Kidney tubule cell (primary cell): ENCODE measurements at regions not wholly inside any gene's neighbourhood (a gene's known extent, or its start where the extent isn't known, plus 50 kb on each side); places are given as distances from the start of the nearest gene placed in this dataset.
"Not testable (repeated sequence)": the region's sequence is repeated elsewhere in the genome, so short reads cannot be mapped to it uniquely, and the experiment has no call there.

Experiments used
- DNase-seq: peaks from one replicate; pipeline ENCODE4 v3.0.0-alpha.2; 2018; ENCODE audit warnings: low spot score

DNA sequence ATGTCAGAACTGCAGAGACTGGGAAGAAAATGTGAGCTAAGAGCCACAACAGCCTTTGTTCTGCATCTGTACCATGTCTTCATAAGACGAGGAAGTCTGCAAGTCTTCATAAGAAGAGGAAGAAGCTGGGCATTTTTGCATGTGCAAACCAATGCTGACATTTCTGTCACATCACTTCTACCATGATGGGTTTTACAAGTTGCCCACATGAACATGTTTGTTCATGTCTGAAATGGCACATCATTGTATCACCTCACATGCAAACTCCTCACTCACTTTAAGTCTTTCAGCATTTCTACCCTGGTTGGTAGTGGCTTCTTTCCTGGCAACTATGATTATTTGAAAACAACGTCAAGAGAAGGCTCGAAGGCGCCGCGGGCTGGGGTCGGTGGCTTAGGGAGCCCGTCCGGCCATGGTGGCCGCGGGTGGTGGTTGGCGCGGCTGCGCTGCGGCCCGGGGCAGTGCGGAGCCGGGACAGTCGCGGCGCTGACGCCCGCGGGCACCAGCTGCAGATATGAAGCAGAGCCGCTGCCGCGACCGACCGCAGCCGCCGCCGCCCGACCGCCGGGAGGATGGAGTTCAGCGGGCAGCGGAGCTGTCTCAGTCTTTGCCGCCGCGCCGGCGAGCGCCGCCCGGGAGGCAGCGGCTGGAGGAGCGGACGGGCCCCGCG lies 433.1 kb upstream of the WWC1 start:
- DNase-seq = not testable (repeated sequence)

- DNase-seq = peak; percentile 6
Observed at GRCh38 chr5:167861129-167861927, 430.1 kb upstream of the WWC1 start.

- no peak for DNase-seq
Observed at GRCh38 chr5:167861928-167862426, 429.5 kb upstream of the WWC1 start.

DNA sequence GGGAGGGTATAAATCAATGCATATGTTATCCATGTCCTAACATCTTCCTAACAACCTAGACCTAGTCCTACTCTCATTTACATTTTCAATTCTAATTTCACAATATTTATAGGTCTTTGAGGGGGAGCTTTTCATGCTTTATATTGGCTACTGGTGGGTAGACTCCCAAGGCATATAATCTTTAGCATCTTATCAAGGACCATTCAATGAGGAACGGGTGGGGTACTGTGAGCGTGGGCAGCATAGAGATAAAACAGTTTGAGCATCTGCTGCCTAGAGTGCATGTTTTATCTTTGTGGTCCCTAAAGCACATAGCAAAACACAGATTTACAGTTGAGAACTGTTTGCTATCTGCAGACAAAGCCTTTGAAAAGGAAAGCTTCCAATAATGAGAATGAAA lies 427.6 kb upstream of the WWC1 start:
- no peak for DNase-seq

GRCh38 chr5:167864801-167865200 lies 426.6 kb upstream of the WWC1 start:
- no peak for DNase-seq

- DNase-seq = no peak
Observed at GRCh38 chr5:167866797-167867196, 424.6 kb upstream of the WWC1 start.

DNA sequence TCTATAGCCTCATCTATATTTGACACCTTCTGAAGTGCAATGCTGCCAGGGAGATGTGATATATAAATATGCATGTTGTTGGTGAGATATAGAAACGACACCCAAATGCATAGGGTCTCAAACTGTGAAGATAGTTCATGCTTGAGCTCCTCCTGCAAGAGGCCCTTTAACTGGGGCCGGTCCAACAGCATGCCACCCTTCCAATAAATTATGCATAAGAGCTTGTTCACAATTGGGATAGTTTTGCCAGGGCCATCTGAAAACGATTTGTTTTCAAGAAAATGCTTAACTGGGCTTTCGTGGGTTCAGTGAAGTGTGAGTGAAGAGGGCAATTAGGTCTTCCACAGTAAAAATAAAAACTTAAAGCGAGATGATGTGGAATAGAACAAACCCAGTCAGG lies 424.2 kb upstream of the WWC1 start:
- DNase-seq = no peak

DNA sequence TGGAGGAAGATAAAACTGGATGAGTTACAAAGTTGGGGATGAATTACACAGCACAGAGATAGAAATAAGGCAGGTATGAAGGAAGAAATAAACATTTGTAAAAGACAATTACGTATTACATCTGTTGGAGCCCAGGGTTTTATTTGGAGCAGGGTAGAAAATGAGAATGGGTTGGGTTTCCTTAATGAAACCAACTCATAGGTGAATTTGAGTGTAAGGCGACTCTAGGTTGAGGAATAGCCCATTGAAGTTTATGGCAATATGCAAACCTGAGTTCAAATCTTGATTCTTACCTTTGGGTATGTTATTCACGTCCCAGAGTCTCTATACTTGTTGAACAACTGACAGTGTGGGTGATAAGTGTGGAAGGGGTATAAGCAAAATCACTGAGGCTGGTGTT lies 422.3 kb upstream of the WWC1 start:
- DNase-seq = no peak

DNA sequence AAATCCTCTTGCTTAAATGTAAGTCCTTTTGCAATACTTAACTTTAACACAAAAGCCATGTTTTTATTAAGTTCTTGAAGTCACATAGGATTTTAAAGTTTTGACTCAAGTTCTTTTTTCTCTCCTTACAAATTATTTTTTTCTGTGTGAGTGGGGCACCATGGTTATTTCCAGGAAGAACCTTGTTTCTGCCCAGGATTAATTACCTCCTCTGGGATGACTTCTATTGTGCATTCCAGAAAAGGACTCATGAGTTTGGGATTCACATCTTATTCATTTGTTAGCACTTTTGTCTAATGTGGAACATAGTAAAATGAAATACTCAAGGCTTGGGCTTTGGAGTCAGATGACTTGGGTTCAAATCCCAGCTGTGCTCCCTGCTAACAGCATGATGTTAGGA lies 421.4 kb upstream of the WWC1 start:
- peak; percentile 20 for DNase-seq

GRCh38 chr5:167871091-167871490 lies 420.4 kb upstream of the WWC1 start:
- DNase-seq = peak; percentile 47

DNA sequence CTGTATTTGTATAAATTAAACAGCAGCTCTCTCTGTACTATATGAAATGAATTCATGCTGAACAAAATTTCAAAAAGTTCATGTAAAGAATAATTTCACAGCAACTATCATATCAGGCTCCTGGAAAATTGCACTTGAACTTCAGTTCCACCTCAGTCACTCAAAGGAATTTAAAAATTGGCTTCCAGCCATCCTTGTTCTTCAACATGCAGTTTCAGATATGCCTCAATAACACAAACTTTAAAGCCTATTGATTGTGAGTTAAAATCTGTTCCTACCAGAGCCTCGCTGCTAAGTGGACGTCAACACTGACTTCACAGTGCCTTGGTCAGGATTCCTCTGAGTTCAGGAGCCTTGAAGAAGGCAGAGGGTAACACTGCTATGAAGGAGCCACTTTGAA lies 418.7 kb upstream of the WWC1 start:
- DNase-seq = peak; percentile 45

GRCh38 chr5:167877114-167877722 lies 414.2 kb upstream of the WWC1 start:
- DNase-seq = no peak

GRCh38 chr5:167877924-167878323 lies 413.5 kb upstream of the WWC1 start:
- no peak for DNase-seq

GRCh38 chr5:167880420-167880819 lies 411.0 kb upstream of the WWC1 start:
- peak; percentile 21 for DNase-seq

- DNase-seq = no peak
Observed at GRCh38 chr5:167881041-167881440, 410.4 kb upstream of the WWC1 start.

DNA sequence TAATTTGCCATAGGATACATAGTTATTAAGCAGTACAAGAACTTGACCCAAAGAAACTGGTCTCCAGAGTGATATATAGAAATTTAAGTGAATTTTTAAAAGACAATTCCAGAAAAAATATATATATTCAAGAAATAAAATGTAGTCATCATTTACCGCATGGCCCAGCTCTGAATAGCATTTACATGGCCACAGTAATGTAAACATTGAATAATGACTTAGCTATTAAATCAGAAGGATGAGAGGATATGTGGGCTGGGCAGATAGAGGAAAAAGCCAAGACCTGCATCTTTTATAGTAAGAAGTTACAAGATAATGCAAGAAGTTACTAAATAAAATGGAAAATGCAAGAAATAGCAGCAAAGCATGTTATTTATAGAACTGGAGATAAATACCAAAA lies 405.2 kb upstream of the WWC1 start:
- DNase-seq = no peak

DNA sequence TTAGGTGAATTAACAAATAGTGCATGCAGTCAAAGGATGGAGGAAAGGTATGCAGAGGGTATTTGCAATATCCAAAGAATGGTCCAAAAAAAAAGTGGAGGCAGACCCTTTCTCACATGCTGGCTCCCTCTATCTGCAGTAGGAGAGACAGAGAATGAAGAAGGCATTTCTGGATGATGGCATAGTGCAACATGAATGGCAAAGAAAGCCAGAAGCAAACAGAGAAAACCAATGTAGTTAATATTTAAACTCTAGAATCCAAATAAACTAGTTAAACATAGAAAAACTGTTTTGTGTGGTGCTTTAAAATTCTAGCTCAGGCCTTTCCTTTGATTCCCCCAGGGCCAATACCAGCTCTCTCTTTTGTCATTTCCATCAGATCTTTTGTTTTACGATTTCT lies 403.1 kb upstream of the WWC1 start:
- DNase-seq = peak; percentile 19

DNA sequence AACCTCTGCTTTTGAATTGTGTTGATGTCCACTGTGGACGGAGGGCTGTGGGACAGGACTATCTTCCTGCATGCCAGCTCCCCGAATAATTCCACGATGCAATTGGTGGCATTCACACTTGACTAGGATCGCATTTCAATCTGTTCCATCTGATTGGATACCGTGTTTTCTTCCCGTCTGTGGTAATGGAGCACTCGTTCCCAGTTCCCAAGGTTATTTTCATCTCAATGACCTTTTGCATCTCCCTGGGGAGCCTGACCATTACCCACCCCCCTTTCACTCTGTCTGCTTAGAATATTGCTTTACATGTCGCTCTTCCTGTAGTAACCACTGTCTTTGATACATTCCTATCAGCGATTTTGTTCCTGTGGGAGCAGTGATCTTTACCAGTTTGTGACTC lies 402.2 kb upstream of the WWC1 start:
- DNase-seq = no peak

- DNase-seq = no peak
Observed at GRCh38 chr5:167892352-167893115, 398.9 kb upstream of the WWC1 start.

DNA sequence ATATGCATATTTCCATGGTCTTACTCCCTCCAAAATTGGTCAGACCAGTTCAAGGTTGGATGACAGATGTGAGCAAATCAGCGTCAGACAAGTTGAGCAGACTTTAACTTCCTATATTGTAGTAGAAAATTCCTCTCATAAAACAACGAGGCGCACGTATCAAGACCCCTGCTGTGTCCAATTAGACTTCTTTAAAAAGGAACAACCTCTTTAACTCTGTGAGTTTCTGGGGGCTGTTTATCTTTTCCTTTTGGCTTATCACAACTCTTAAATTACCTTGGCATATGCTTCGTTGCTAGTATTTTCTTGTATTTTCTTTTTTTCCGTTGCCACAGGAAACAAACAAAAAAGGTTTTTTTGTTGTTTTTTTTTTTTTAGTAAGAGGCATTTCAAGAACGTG lies 398.2 kb upstream of the WWC1 start:
- DNase-seq = no peak

- no peak for DNase-seq
Observed at GRCh38 chr5:167894631-167895472, 396.6 kb upstream of the WWC1 start.
